ENCODE measurements at regions not wholly inside any gene's neighbourhood (a gene's known extent, or its start where the extent isn't known, plus 50 kb on each side); places are given as distances from the start of the nearest gene placed in this dataset.

- H3K9ac ChIP-seq (ENCODE audit: insufficient read depth, low read length, poor library complexity, severe bottlenecking), result no peak overlapping the region
- Mint-ChIP-seq H3K27ac (no peak overlapping the region), H3K4me3 (peak overlapping the region in 1 of 2 donors; percentile 9), H3K9me3 (peaks cover 0 to 5% (median 0%) of the 10 kb centered on the region in 7 donors), H3K27me3 (ENCODE audit: low read depth in 3 of 3) (no peaks in the 10 kb centered on the region), H3K4me1 (no peaks in the 10 kb centered on the region), H3K36me3 (no peaks in the 10 kb centered on the region)
- no peaks in the 10 kb centered on the region for H4K20me1 ChIP-seq (ENCODE audit: insufficient read depth, low read length)
- WGBS (ENCODE audit: insufficient coverage), result 97% methylated on average over 3 of the region's 4 CpGs
- no peak overlapping the region for H3K27ac ChIP-seq (ENCODE audit: low read depth in 1 of 2, low read length in 2 of 2)
- DNase-seq, result no peak
- H3K4me1 ChIP-seq (ENCODE audit: control insufficient read depth in 1 of 2, insufficient read depth in 2 of 2, low read length in 2 of 2), result no peaks in the 10 kb centered on the region
- no peaks in the 10 kb centered on the region for H3K79me2 ChIP-seq (ENCODE audit: insufficient read depth, low read length)
- no peak for TF ChIP-seq CTCF (IDR thresholded peaks at IDR 0.05)
- intact Hi-C loops (cut with micrococcal nuclease), result no loop called here
- no peaks in the 10 kb centered on the region for H3K27me3 ChIP-seq (ENCODE audit: control insufficient read depth in 2 of 2, insufficient read depth in 2 of 2, low read length in 2 of 2)
- no peak overlapping the region for H3K4me2 ChIP-seq (replicated peaks; ENCODE audit: extremely low read depth, low read length, poor library complexity, severe bottlenecking)
- H2AFZ ChIP-seq (ENCODE audit: insufficient read depth, low read depth, low read length, poor library complexity, severe bottlenecking), result no peak overlapping the region
- H3K9me3 ChIP-seq (replicated peaks in 1 of 2; ENCODE audit: control insufficient read depth in 1 of 2, insufficient read depth in 1 of 2, low read length in 2 of 2), result no peaks in the 10 kb centered on the region
- no peak overlapping the region for H3K4me3 ChIP-seq (replicated peaks in 1 of 3; ENCODE audit: low read depth in 2 of 3, low read length in 3 of 3)
- H3K36me3 ChIP-seq (replicated peaks in 1 of 2; ENCODE audit: control insufficient read depth in 1 of 2, insufficient read depth in 2 of 2, low read length in 2 of 2), result no peaks in the 10 kb centered on the region
Measured at GRCh38 chr11:91840640-91841240, 383.9 kb upstream of the FAT3 start.

- Mint-ChIP-seq H3K36me3 (no peaks in the 10 kb centered on the region), H3K4me3 (no peak overlapping the region), H3K9me3 (peaks cover 0 to 5% (median 0%) of the 10 kb centered on the region in 7 donors), H3K4me1 (no peaks in the 10 kb centered on the region), H3K27me3 (ENCODE audit: low read depth in 3 of 3) (no peaks in the 10 kb centered on the region), H3K27ac (no peak overlapping the region)
- Histone ChIP-seq H3K9me3 (replicated peaks in 1 of 2; ENCODE audit: control insufficient read depth in 1 of 2, insufficient read depth in 1 of 2, low read length in 2 of 2) (peaks cover 0 to 1% of the 10 kb centered on the region in 2 donors), H3K27me3 (ENCODE audit: control insufficient read depth in 2 of 2, insufficient read depth in 2 of 2, low read length in 2 of 2) (no peaks in the 10 kb centered on the region), H4K20me1 (ENCODE audit: insufficient read depth, low read length) (no peaks in the 10 kb centered on the region), H3K4me3 (replicated peaks in 1 of 3; ENCODE audit: low read depth in 2 of 3, low read length in 3 of 3) (no peak overlapping the region), H3K4me1 (ENCODE audit: control insufficient read depth in 1 of 2, insufficient read depth in 2 of 2, low read length in 2 of 2) (no peaks in the 10 kb centered on the region), H2AFZ (ENCODE audit: insufficient read depth, low read depth, low read length, poor library complexity, severe bottlenecking) (no peak overlapping the region), H3K79me2 (ENCODE audit: insufficient read depth, low read length) (no peaks in the 10 kb centered on the region), H3K4me2 (replicated peaks; ENCODE audit: extremely low read depth, low read length, poor library complexity, severe bottlenecking) (no peak overlapping the region), H3K27ac (ENCODE audit: low read depth in 1 of 2, low read length in 2 of 2) (no peak overlapping the region), H3K36me3 (replicated peaks in 1 of 2; ENCODE audit: control insufficient read depth in 1 of 2, insufficient read depth in 2 of 2, low read length in 2 of 2) (no peaks in the 10 kb centered on the region), H3K9ac (ENCODE audit: insufficient read depth, low read length, poor library complexity, severe bottlenecking) (no peak overlapping the region)
- no peak for DNase-seq
- TF ChIP-seq CTCF (IDR thresholded peaks at IDR 0.05), result no peak
- intact Hi-C loops (cut with micrococcal nuclease), result no loop called here
- no CpG with 5 or more reads among the region's 2 CpGs for WGBS (ENCODE audit: insufficient coverage)
Measured at GRCh38 chr11:91837411-91838330, 386.9 kb upstream of the FAT3 start.

Measured in CD14-positive monocyte (primary cell).